ENCODE measurements at regions not wholly inside any gene's neighbourhood (a gene's known extent, or its start where the extent isn't known, plus 50 kb on each side); places are given as distances from the start of the nearest gene placed in this dataset.

DNA sequence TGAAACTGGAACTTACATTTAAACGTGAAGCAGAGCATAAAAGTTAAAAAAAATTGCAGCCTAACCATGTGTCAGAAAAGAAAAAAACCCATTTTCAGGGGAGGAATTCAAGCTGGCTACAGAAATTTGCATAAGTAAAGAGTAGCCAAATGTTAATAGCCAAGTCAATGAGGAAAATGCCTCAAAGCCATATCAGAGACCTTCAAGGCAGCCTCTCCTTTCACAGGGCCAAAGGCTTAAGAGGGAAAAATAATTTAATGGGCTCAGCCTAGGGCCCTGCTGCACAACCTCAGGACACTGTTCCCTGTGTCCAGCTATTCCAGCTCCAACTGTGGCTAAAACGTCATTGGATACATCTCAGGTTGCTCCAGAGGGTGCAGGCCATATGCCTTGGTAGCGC is 749.5 kb downstream of the FLRT2 start:
- H3K9me3 Mint-ChIP-seq, result peaks cover 22% of the 10 kb centered on the region
- H3K4me3 ChIP-seq (ENCODE audit: low read length), result no peak overlapping the region
- no peaks in the 10 kb centered on the region for H3K4me1 Mint-ChIP-seq

DNA sequence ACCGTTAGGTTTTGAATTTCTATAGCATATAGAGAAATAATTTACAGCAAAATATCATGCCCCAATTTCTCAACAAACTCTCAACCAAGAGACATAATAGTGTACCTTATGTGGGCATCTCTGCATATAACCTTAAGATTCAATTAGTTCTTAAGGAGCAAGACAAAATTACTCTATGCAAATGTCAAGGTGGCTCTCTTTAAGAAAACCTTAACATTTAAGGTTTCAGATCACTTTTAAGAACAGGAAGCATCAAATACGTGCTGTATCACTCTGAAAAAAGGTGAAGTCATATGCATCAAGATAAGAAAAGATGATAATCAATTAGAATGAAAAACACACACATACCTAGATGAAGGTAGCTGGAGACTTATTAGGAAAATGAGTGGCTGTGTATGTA is 728.0 kb downstream of the FLRT2 start:
- WGBS, 2 experiments (ENCODE audit: insufficient coverage in 1 of 2, insufficient read length in 1 of 2), result 100% methylated on average over 1 of the region's 2 CpGs; no CpG with 5 or more reads in 1 of the 2 experiments
- H3K36me3 ChIP-seq (ENCODE audit: control insufficient read depth, insufficient read depth, low read length), result no peaks in the 10 kb centered on the region
- no peak overlapping the region for H3K27ac ChIP-seq (ENCODE audit: low read depth, low read length)
- H3K4me1 ChIP-seq (ENCODE audit: control insufficient read depth, insufficient read depth, low read length), result no peaks in the 10 kb centered on the region
- TF ChIP-seq, protein P1, sequence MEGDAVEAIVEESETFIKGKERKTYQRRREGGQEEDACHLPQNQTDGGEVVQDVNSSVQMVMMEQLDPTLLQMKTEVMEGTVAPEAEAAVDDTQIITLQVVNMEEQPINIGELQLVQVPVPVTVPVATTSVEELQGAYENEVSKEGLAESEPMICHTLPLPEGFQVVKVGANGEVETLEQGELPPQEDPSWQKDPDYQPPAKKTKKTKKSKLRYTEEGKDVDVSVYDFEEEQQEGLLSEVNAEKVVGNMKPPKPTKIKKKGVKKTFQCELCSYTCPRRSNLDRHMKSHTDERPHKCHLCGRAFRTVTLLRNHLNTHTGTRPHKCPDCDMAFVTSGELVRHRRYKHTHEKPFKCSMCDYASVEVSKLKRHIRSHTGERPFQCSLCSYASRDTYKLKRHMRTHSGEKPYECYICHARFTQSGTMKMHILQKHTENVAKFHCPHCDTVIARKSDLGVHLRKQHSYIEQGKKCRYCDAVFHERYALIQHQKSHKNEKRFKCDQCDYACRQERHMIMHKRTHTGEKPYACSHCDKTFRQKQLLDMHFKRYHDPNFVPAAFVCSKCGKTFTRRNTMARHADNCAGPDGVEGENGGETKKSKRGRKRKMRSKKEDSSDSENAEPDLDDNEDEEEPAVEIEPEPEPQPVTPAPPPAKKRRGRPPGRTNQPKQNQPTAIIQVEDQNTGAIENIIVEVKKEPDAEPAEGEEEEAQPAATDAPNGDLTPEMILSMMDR (conservative IDR thresholded peaks at IDR 0.05), result no peak
- Mint-ChIP-seq H3K4me1 (peaks cover 14% of the 10 kb centered on the region), H3K9me3 (no peaks in the 10 kb centered on the region), H3K4me3 (no peak overlapping the region), H3K27ac (no peak overlapping the region), H3K36me3 (ENCODE audit: low read depth) (no peaks in the 10 kb centered on the region), H3K27me3 (ENCODE audit: insufficient read depth) (no peaks in the 10 kb centered on the region)
- H3K4me3 ChIP-seq (ENCODE audit: low read length), result no peak overlapping the region
- no peak for DNase-seq
- H3K9ac ChIP-seq (ENCODE audit: extremely low read depth, low read length, poor library complexity, severe bottlenecking), result no peak overlapping the region
- no peaks in the 10 kb centered on the region for H3K9me3 ChIP-seq (ENCODE audit: control insufficient read depth, low read length)
- no peaks in the 10 kb centered on the region for H3K27me3 ChIP-seq (ENCODE audit: control insufficient read depth, insufficient read depth, low read length, poor library complexity, severe bottlenecking)

More for the DNA sequence above, 749.5 kb downstream of the FLRT2 start:
- H3K9ac ChIP-seq (ENCODE audit: extremely low read depth, low read length, poor library complexity, severe bottlenecking), result no peak overlapping the region
- no peaks in the 10 kb centered on the region for H3K36me3 ChIP-seq (ENCODE audit: control insufficient read depth, insufficient read depth, low read length)
- no peak overlapping the region for H3K4me3 Mint-ChIP-seq
- H3K9me3 ChIP-seq (ENCODE audit: control insufficient read depth, low read length), result peaks cover 7% of the 10 kb centered on the region
- TF ChIP-seq, protein P1 (conservative IDR thresholded peaks at IDR 0.05), result no peak
- H3K4me1 ChIP-seq (ENCODE audit: control insufficient read depth, insufficient read depth, low read length), result no peaks in the 10 kb centered on the region
- H3K27me3 ChIP-seq (ENCODE audit: control insufficient read depth, insufficient read depth, low read length, poor library complexity, severe bottlenecking), result no peaks in the 10 kb centered on the region
- DNase-seq, result no peak
- peaks cover 1% of the 10 kb centered on the region for H3K36me3 Mint-ChIP-seq (ENCODE audit: low read depth)
- H3K27me3 Mint-ChIP-seq (ENCODE audit: insufficient read depth), result no peaks in the 10 kb centered on the region
- H3K27ac ChIP-seq (ENCODE audit: low read depth, low read length), result no peak overlapping the region
- no peak overlapping the region for H3K27ac Mint-ChIP-seq
- 76 to 88% methylated on average over 3 of the region's 3 CpGs for WGBS, 2 experiments (ENCODE audit: insufficient coverage in 1 of 2, insufficient read length in 1 of 2)

DNA sequence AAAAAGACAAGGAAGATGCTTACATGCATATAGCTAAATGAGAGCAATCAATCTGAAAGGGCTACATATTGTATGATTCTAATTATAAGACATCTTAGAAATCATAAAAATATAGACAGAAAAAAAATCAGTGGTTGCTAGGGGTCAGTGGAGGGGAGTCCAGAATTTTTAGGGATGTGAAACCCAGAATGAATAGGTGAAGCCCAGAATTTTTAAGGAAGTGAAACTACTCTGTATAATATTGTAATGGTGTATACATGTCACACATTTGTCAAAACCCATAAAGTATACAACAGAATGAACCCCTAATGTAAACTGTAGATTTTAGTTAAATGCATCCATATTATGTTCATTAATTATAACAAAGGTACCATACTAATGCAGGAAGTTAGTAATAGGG is 713.2 kb downstream of the FLRT2 start:
- no peak overlapping the region for H3K4me3 Mint-ChIP-seq
- no peaks in the 10 kb centered on the region for H3K9me3 Mint-ChIP-seq
- Histone ChIP-seq H3K27me3 (ENCODE audit: control insufficient read depth, insufficient read depth, low read length, poor library complexity, severe bottlenecking) (no peaks in the 10 kb centered on the region), H3K9ac (ENCODE audit: extremely low read depth, low read length, poor library complexity, severe bottlenecking) (no peak overlapping the region), H3K4me3 (ENCODE audit: low read length) (no peak overlapping the region), H3K36me3 (ENCODE audit: control insufficient read depth, insufficient read depth, low read length) (no peaks in the 10 kb centered on the region), H3K27ac (ENCODE audit: low read depth, low read length) (no peak overlapping the region), H3K4me1 (ENCODE audit: control insufficient read depth, insufficient read depth, low read length) (no peaks in the 10 kb centered on the region), H3K9me3 (ENCODE audit: control insufficient read depth, low read length) (no peaks in the 10 kb centered on the region)
- no peaks in the 10 kb centered on the region for H3K27me3 Mint-ChIP-seq (ENCODE audit: insufficient read depth)
- no peak overlapping the region for H3K27ac Mint-ChIP-seq
- no peaks in the 10 kb centered on the region for H3K36me3 Mint-ChIP-seq (ENCODE audit: low read depth)
- TF ChIP-seq, protein P1 (conservative IDR thresholded peaks at IDR 0.05), result no peak
- DNase-seq, result no peak
- H3K4me1 Mint-ChIP-seq, result peaks cover 6% of the 10 kb centered on the region

Measured in endodermal cell (in vitro differentiated cells).